HCT116 (cell line): ENCODE measurements at regions not wholly inside any gene's neighbourhood (a gene's known extent, or its start where the extent isn't known, plus 50 kb on each side); places are given as distances from the start of the nearest gene placed in this dataset.

Source experiments
- ATAC-seq: fragments of 200-7000 bp; cut with Tn5 transposase; 2 replicates; pipeline ENCODE4 v1.9.1; 2020; ENCODE audit warnings: mild to moderate bottlenecking, moderate library complexity
- BruUV-seq: library from RNA; stranded (reverse); fragments of 400-500 nt; replicated peaks from 2 replicates; lab custom pipeline; 2021; lab: Mats Ljungman, UMichigan
- CTCF ChIA-PET: fragments of 300-600 bp; sonication (Branson Sonifier 250); formaldehyde crosslinking; loops from one replicate; lab custom pipeline; 2021; ENCODE audit warnings: antibody characterized with exemption; lab: Charles Lee
- POLR2A ChIA-PET: fragments of 300-600, 350-600 bp; sonication (Branson Sonifier 250); formaldehyde crosslinking; loops from one replicate; lab custom pipeline; 2021; ENCODE audit warnings: antibody characterized with exemption; lab: Charles Lee
- RAD21 ChIA-PET, 2 experiments: fragments of 300-600 bp; sonication (Branson Sonifier 250); formaldehyde crosslinking; loops; one replicate each; lab custom pipeline; 2023; ENCODE audit warnings: low total read pairs in 2 of 2; ENCODE audit not compliant: uncharacterized antibody in 2 of 2, unreplicated experiment in 2 of 2, low non-redundant PET in 1 of 2; lab: Charles Lee
- DNase-seq: peaks from one replicate; pipeline ENCODE4 v3.0.0-alpha.2; 2010; ENCODE audit warnings: low read depth, low spot score
- H2AFZ ChIP-seq: fragments of 200-600 bp; shearing (Covaris generic), sonication (generic); 2 replicates; pipeline ENCODE4 v1.6.1; 2017; ENCODE audit warnings: low read depth, mixed run types, mixed read lengths, antibody characterized with exemption, low read length; ENCODE audit not compliant: poor library complexity, severe bottlenecking
- H3K27ac ChIP-seq: 2 replicates; pipeline ENCODE4 v1.5.1; 2012; ENCODE audit warnings: low read depth, low read length
- H3K27me3 ChIP-seq: fragments of 200-600 bp; sonication (generic); 2 replicates; pipeline ENCODE4 v1.6.1; 2016; ENCODE audit warnings: mixed run types, low read length, mixed read lengths; ENCODE audit not compliant: insufficient read depth
- H3K36me3 ChIP-seq, 2 experiments: fragments of 200-500 bp in 1 of 2; fragments of 200-600 bp in 1 of 2; sonication (Bioruptor generic) in 1 of 2; sonication (generic) in 1 of 2; 2 replicates each; pipeline versions ENCODE4 v1.5.1 to v1.6.1; 2014 to 2016; ENCODE audit warnings: low read length in 2 of 2, inconsistent platforms in 1 of 2, mixed read lengths in 1 of 2, mixed run types in 1 of 2; ENCODE audit not compliant: insufficient read depth in 2 of 2, control insufficient read depth in 1 of 2
- H3K4me1 ChIP-seq, 2 experiments: fragments of 200-600 bp in 1 of 2; sonication (generic) in 1 of 2; 2 replicates each; pipeline versions ENCODE4 v1.5.1 to v1.6.1; 2012 to 2017; ENCODE audit warnings: low read length in 2 of 2, inconsistent platforms in 1 of 2, mild to moderate bottlenecking in 1 of 2, mixed read lengths in 1 of 2, mixed run types in 1 of 2, moderate library complexity in 1 of 2; ENCODE audit not compliant: insufficient read depth in 2 of 2, control insufficient read depth in 1 of 2
- H3K4me2 ChIP-seq: fragments of 200-600 bp; sonication (generic); 2 replicates; pipeline ENCODE4 v1.6.1; 2017; ENCODE audit warnings: mixed run types, low read length, mixed read lengths
- H3K4me3 ChIP-seq, 2 experiments: fragments of 200-600 bp in 1 of 2; sonication (generic) in 1 of 2; replicated peaks in 1 of 2; 2 replicates each; pipeline ENCODE4 v1.5.1; 2011 to 2016; ENCODE audit warnings: low read length in 2 of 2, control low read depth in 1 of 2, low read depth in 1 of 2, mild to moderate bottlenecking in 1 of 2, mixed read lengths in 1 of 2, mixed run types in 1 of 2
- H3K79me2 ChIP-seq: fragments of 200-600 bp; sonication (generic); 2 replicates; pipeline ENCODE4 v1.6.1; 2017; ENCODE audit warnings: mild to moderate bottlenecking, mixed run types, low read length, moderate library complexity, mixed read lengths; ENCODE audit not compliant: insufficient read depth
- H3K9ac ChIP-seq: fragments of 200-600 bp; sonication (generic); 2 replicates; pipeline ENCODE4 v1.6.1; 2016; ENCODE audit warnings: low read length, mixed read lengths
- H3K9me2 ChIP-seq: fragments of 200-600 bp; sonication (generic), shearing (Covaris generic); 2 replicates; pipeline ENCODE4 v1.6.1; 2017; ENCODE audit warnings: mixed run types, mild to moderate bottlenecking, moderate library complexity; ENCODE audit not compliant: insufficient read depth
- H3K9me3 ChIP-seq, 2 experiments: fragments of 200-500 bp in 1 of 2; fragments of 200-600 bp in 1 of 2; sonication (Bioruptor generic) in 1 of 2; sonication (generic) in 1 of 2; 2 replicates each; pipeline ENCODE4 v1.6.1; 2014 to 2017; ENCODE audit warnings: low read length in 2 of 2, mixed read lengths in 2 of 2, inconsistent platforms in 1 of 2, low read depth in 1 of 2, mild to moderate bottlenecking in 1 of 2, mixed run types in 1 of 2, moderate library complexity in 1 of 2; ENCODE audit not compliant: control insufficient read depth in 1 of 2, insufficient read depth in 1 of 2
- H4K20me1 ChIP-seq: fragments of 200-600 bp; sonication (generic), shearing (Covaris generic); 2 replicates; pipeline ENCODE4 v1.6.1; 2017; ENCODE audit warnings: mixed run types, mild to moderate bottlenecking, moderate library complexity; ENCODE audit not compliant: insufficient read depth
- CBX3 ChIP-seq: IDR thresholded peaks from 2 replicates; pipeline ENCODE4 v1.6.1; 2012; ENCODE audit warnings: low read depth
- CEBPB ChIP-seq: IDR thresholded peaks from 2 replicates; pipeline ENCODE4 v1.6.1; 2012; ENCODE audit warnings: low read depth
- EGR1 ChIP-seq: IDR thresholded peaks from 2 replicates; pipeline ENCODE4 v1.6.1; 2012; ENCODE audit warnings: low read depth
- EZH2 ChIP-seq: fragments of 200-600 bp; sonication (generic); IDR thresholded peaks from 2 replicates; pipeline ENCODE4 v1.6.1; 2017; ENCODE audit warnings: antibody characterized with exemption, mixed run types
- EZH2phosphoT487 ChIP-seq: fragments of 200-600 bp; IDR thresholded peaks from 2 replicates; pipeline ENCODE4 v1.6.1; 2018; ENCODE audit warnings: antibody characterized with exemption, borderline replicate concordance
- FOSL1 ChIP-seq: IDR thresholded peaks from 2 replicates; pipeline ENCODE4 v1.6.1; 2012; ENCODE audit warnings: low read depth
- POLR2A ChIP-seq: IDR thresholded peaks from 2 replicates; pipeline ENCODE4 v1.7.0; 2011; ENCODE audit warnings: borderline replicate concordance; ENCODE audit not compliant: insufficient read depth, insufficient read length; ENCODE audit errors: extremely low read depth
- POLR2AphosphoS5 ChIP-seq: IDR thresholded peaks from 2 replicates; pipeline ENCODE4 v1.6.1; 2011; ENCODE audit warnings: mild to moderate bottlenecking, low read depth, low read length, moderate library complexity
- RAD21 ChIP-seq: IDR thresholded peaks from 2 replicates; pipeline ENCODE4 v1.6.1; 2012; ENCODE audit warnings: low read depth, mild to moderate bottlenecking
- SIN3A ChIP-seq: IDR thresholded peaks from 2 replicates; pipeline ENCODE4 v1.6.1; 2012; ENCODE audit warnings: low read depth
- SP1 ChIP-seq: IDR thresholded peaks from 2 replicates; pipeline ENCODE4 v1.6.1; 2012; ENCODE audit warnings: low read depth
- TCF7L2 ChIP-seq: IDR thresholded peaks from 2 replicates; pipeline ENCODE4 v1.7.0; 2011; ENCODE audit warnings: borderline replicate concordance, inconsistent platforms; ENCODE audit not compliant: insufficient read depth, insufficient read length; ENCODE audit errors: extremely low read depth
- YY1 ChIP-seq: IDR thresholded peaks from 2 replicates; pipeline ENCODE4 v1.6.1; 2011; ENCODE audit warnings: low read length, low read depth, moderate library complexity, mild to moderate bottlenecking; ENCODE audit not compliant: insufficient replicate concordance; ENCODE audit errors: extremely low read depth
- ZFX ChIP-seq: fragments of 450-650 bp; IDR thresholded peaks from 2 replicates; pipeline ENCODE4 v1.6.1; 2017
- ZNF274 ChIP-seq: fragments of 200-500 bp; sonication (Bioruptor generic); IDR thresholded peaks from 2 replicates; pipeline ENCODE4 v1.6.1; 2014; ENCODE audit warnings: mild to moderate bottlenecking, low read depth, low read length, inconsistent platforms
- intact Hi-C: fragments of 100-400 bp; cut with micrococcal nuclease; formaldehyde crosslinking; loops from 2 replicates; pipeline ENCODE4 v1.10.0; 2022
- TF ChIP-seq, protein P1 (sequence below): IDR thresholded peaks from 2 replicates; pipeline ENCODE4 v1.6.1; 2012
- TF ChIP-seq, protein P2 (sequence below): IDR thresholded peaks from 2 replicates; pipeline ENCODE4 v1.6.1; 2012
- TF ChIP-seq, protein P3 (sequence below): IDR thresholded peaks from 2 replicates; pipeline ENCODE4 v1.6.1; 2011; ENCODE audit warnings: mild to moderate bottlenecking, low read length, moderate library complexity; ENCODE audit not compliant: insufficient replicate concordance; ENCODE audit errors: extremely low read depth

DNA sequence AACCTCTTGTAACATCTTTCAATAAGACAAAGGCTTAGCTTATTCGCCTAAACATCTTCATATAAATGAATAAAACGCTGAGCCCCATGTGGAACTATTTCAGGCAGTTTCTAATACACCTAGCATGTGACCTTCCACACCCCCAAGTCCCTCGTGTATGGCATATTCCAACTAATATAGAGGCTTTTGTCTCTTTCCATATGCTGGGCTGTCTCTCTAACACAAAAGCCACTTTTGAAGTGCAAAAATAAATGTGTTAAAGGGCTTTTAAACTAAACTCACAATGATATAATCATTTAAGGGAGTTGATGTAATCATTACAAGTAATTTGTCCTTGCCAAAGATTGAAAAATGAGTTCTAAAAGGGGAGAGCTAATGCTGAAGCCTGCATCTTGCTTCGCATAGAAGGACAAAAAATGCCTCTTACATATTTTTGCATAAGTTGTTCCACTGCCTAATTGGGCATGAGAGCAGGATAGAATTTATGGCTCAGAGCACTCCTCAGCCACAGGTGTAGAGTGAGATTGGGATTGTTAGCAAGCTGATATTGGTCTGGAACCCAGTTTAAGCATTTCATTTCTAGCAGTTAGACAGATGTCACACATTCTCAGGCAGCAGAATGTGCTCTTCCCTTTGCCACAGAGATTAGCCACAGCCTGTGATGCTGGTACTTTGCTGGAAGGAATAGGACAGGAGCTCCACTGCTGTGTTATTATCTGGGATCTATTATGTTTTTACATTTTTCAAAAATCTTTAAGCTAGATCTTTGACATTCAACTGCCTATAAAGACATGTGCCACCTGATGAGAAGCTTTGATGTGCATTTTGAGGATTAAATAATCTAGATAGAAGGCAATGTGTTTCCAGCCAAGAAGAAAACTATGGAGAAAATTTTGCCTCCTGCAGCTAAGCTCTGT, 1044.4 kb downstream of the ADGRL2 start:
- POLR2A ChIA-PET = no interaction called here

DNA sequence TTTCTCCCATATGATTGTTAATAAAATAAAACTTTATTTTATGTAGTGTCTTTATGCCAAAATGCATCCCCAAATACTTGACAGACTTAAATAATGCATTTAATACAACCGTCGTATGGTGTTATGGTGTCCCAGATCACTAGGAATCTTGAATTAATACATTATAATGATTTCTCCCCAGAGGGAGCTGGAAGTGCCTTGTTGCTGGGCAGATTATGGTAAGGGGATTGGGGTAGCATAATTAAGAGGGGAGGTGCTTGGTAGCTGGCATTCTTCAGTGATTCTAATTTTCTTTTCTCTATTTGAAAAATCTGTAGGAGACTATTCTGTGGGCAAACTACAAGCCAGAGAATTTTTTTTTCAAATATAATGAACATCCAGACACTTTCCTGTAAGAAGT, 1043.7 kb downstream of the ADGRL2 start:
- no peak for DNase-seq
- no TSS peak for BruUV-seq
- intact Hi-C loops = no loop called here
- Histone ChIP-seq H3K27ac (no peak overlapping the region), H3K4me3 (no peak overlapping the region), H3K4me1 (no peaks in the 10 kb centered on the region), H3K9ac (no peak overlapping the region), H3K79me2 (no peaks in the 10 kb centered on the region), H3K27me3 (no peaks in the 10 kb centered on the region), H3K9me3 (peaks cover 0 to 3% of the 10 kb centered on the region in 2 experiments; a peak in 1 of 4 replicates), H3K9me2 (no peaks in the 10 kb centered on the region), H3K36me3 (no peaks in the 10 kb centered on the region), H2AFZ (no peak overlapping the region), H3K4me2 (no peak overlapping the region), H4K20me1 (no peaks in the 10 kb centered on the region)
- POLR2A ChIA-PET = no interaction called here
- ATAC-seq = no peak
- RAD21 ChIA-PET = no interaction called here
- CTCF ChIA-PET = no interaction called here
- TF ChIP-seq CEBPB (no peak), EZH2 (no peak), FOSL1 (no peak), EGR1 (no peak), TCF7L2 (no peak), CBX3 (no peak), SP1 (no peak), SIN3A (no peak), POLR2AphosphoS5 (no peak), ZFX (no peak), YY1 (no peak)
- TF ChIP-seq, protein P1, sequence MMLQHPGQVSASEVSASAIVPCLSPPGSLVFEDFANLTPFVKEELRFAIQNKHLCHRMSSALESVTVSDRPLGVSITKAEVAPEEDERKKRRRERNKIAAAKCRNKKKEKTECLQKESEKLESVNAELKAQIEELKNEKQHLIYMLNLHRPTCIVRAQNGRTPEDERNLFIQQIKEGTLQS = no peak
- TF ChIP-seq, protein P2, sequence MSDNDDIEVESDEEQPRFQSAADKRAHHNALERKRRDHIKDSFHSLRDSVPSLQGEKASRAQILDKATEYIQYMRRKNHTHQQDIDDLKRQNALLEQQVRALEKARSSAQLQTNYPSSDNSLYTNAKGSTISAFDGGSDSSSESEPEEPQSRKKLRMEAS = no peak
- TF ChIP-seq, protein P3, sequence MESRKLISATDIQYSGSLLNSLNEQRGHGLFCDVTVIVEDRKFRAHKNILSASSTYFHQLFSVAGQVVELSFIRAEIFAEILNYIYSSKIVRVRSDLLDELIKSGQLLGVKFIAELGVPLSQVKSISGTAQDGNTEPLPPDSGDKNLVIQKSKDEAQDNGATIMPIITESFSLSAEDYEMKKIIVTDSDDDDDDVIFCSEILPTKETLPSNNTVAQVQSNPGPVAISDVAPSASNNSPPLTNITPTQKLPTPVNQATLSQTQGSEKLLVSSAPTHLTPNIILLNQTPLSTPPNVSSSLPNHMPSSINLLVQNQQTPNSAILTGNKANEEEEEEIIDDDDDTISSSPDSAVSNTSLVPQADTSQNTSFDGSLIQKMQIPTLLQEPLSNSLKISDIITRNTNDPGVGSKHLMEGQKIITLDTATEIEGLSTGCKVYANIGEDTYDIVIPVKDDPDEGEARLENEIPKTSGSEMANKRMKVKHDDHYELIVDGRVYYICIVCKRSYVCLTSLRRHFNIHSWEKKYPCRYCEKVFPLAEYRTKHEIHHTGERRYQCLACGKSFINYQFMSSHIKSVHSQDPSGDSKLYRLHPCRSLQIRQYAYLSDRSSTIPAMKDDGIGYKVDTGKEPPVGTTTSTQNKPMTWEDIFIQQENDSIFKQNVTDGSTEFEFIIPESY = no peak

More for the DNA sequence above, 1044.4 kb downstream of the ADGRL2 start:
- Histone ChIP-seq H3K4me1 (no peaks in the 10 kb centered on the region), H3K27me3 (no peaks in the 10 kb centered on the region), H3K9me2 (no peaks in the 10 kb centered on the region), H4K20me1 (no peaks in the 10 kb centered on the region), H3K4me2 (no peak overlapping the region), H3K36me3 (no peaks in the 10 kb centered on the region), H3K4me3 (no peak overlapping the region), H3K27ac (no peak overlapping the region), H3K9ac (no peak overlapping the region), H3K9me3 (peaks cover 0 to 1% of the 10 kb centered on the region in 2 experiments; a peak in 1 of 4 replicates), H2AFZ (no peak overlapping the region), H3K79me2 (no peaks in the 10 kb centered on the region)
- ATAC-seq (no peak), DNase-seq (no peak)
- ChIA-PET RAD21 (no interaction called here), CTCF (no interaction called here)
- TF ChIP-seq ZNF274 (no peak), RAD21 (no peak), ZFX (no peak), TCF7L2 (no peak), EZH2phosphoT487 (no peak), CBX3 (no peak), POLR2A (no peak), CEBPB (no peak), SIN3A (no peak)
- TF ChIP-seq, protein P2 = no peak
- no TSS peak for BruUV-seq
- intact Hi-C loops = no loop called here
